Stomach (tissue), 4 donors: ENCODE measurements at regions not wholly inside any gene's neighbourhood (a gene's known extent, or its start where the extent isn't known, plus 50 kb on each side); places are given as distances from the start of the nearest gene placed in this dataset.

ENCODE experiments used
- EP300 ChIP-seq: sonication (generic); formaldehyde crosslinking; IDR thresholded peaks from one replicate; pipeline ENCODE4 v1.6.1; 2017; ENCODE audit warnings: antibody characterized with exemption
- POLR2A ChIP-seq, 4 donors: fragments of 450-650 bp; IDR thresholded peaks; one replicate each; pipeline ENCODE4 v1.6.1; 2016; ENCODE audit warnings: antibody characterized with exemption in 4 of 4, control low read depth in 2 of 4, mild to moderate bottlenecking in 1 of 4, moderate library complexity in 1 of 4
- POLR2AphosphoS5 ChIP-seq, 3 donors: sonication (generic); formaldehyde crosslinking; IDR thresholded peaks; one replicate each; pipeline ENCODE4 v1.6.1; 2016; ENCODE audit warnings: antibody characterized with exemption in 3 of 3
- TF ChIP-seq, protein P1 (sequence below), 7 experiments: fragments of 450-650 bp in 4 of 7; fragments of 200-600 bp in 3 of 7; sonication (generic) in 3 of 7; IDR thresholded peaks; one replicate each; pipeline ENCODE4 v1.5.1; 2016 to 2019; ENCODE audit warnings: antibody characterized with exemption in 7 of 7, control low read depth in 2 of 7, mild to moderate bottlenecking in 1 of 7

DNA sequence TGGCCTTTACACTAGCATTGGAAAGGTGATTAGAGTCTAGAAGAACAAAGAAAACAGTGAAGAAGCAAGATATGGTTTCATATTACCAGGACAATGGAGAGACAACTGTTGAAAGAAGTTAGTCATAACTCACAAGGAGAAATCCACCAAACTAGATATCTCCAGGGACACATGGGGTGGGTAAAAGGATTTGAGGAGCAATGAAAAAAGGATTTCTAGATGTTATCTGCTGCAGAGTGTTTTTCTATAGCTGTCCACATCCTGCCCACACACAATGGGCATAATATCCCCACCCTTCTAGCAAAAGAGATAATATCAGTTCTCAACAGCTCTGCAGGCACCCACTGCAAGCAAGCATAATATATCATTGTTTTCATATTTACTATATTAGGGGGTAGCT is 303.1 kb downstream of the HAO1 start:
- TF ChIP-seq, protein P1, sequence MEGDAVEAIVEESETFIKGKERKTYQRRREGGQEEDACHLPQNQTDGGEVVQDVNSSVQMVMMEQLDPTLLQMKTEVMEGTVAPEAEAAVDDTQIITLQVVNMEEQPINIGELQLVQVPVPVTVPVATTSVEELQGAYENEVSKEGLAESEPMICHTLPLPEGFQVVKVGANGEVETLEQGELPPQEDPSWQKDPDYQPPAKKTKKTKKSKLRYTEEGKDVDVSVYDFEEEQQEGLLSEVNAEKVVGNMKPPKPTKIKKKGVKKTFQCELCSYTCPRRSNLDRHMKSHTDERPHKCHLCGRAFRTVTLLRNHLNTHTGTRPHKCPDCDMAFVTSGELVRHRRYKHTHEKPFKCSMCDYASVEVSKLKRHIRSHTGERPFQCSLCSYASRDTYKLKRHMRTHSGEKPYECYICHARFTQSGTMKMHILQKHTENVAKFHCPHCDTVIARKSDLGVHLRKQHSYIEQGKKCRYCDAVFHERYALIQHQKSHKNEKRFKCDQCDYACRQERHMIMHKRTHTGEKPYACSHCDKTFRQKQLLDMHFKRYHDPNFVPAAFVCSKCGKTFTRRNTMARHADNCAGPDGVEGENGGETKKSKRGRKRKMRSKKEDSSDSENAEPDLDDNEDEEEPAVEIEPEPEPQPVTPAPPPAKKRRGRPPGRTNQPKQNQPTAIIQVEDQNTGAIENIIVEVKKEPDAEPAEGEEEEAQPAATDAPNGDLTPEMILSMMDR (IDR thresholded peaks at IDR 0.05) = no peak
- TF ChIP-seq POLR2A (IDR thresholded peaks at IDR 0.05) (no peak), EP300 (no peak), POLR2AphosphoS5 (IDR thresholded peaks at IDR 0.05) (no peak)
